Ovary (tissue), 7 donors: ENCODE measurements at regions not wholly inside any gene's neighbourhood (a gene's known extent, or its start where the extent isn't known, plus 50 kb on each side); places are given as distances from the start of the nearest gene placed in this dataset.

Experiments used
- DNase-seq, 5 donors: peaks; one replicate each; pipeline ENCODE4 v3.0.0-alpha.2; 2019 to 2020
- H3K27ac ChIP-seq, 2 donors: fragments of 200-600 bp; one replicate each; pipeline versions ENCODE4 v1.5.1 to v1.8.0; 2019 to 2022
- H3K27me3 ChIP-seq: fragments of 200-600 bp; one replicate; pipeline ENCODE4 v1.8.0; 2022
- H3K36me3 ChIP-seq: fragments of 200-600 bp; sonication (generic); one replicate; pipeline ENCODE4 v1.5.1; 2019
- H3K4me1 ChIP-seq: one replicate; pipeline ENCODE4 v1.8.1; 2013; ENCODE audit warnings: mild to moderate bottlenecking, moderate library complexity; ENCODE audit not compliant: insufficient read depth
- H3K4me3 ChIP-seq: fragments of 200-600 bp; sonication (generic); one replicate; pipeline ENCODE4 v1.5.1; 2017
- H3K9me3 ChIP-seq, 2 donors: fragments of 200-600 bp in 1 of 2; sonication (generic) in 1 of 2; one replicate each; pipeline versions ENCODE4 v1.5.1 to v1.8.1; 2013 to 2019; ENCODE audit warnings: mild to moderate bottlenecking in 1 of 2, moderate library complexity in 1 of 2
- EP300 ChIP-seq: sonication (generic); formaldehyde crosslinking; IDR thresholded peaks from one replicate; pipeline ENCODE4 v1.6.1; 2017; ENCODE audit warnings: antibody characterized with exemption
- POLR2A ChIP-seq: fragments of 450-650 bp; IDR thresholded peaks from one replicate; pipeline ENCODE4 v1.6.1; 2017; ENCODE audit warnings: antibody characterized with exemption, mild to moderate bottlenecking, moderate library complexity
- WGBS, 3 donors: extraction: QIAGEN DNeasy Blood & Tissue Kit in 1 of 3; methylation state at CpG; one replicate each; pipeline versions ENCODE4 v1.1.5 to v1.1.7; 2013 to 2017; 5-methylcytosine and 5-hydroxymethylcytosine counted together
- intact Hi-C, 4 donors: fragments of 100-400 bp; cut with DNase I; formaldehyde crosslinking; loops; one replicate each; pipeline versions ENCODE4 v1.11.0 to v1.15.1; 2022 to 2023
- TF ChIP-seq, protein P1 (sequence below), 3 donors: fragments of 450-650 bp in 2 of 3; fragments of 200-600 bp in 1 of 3; IDR thresholded peaks; one replicate each; pipeline versions ENCODE4 v1.5.1 to v1.8.0; 2016 to 2022; ENCODE audit warnings: antibody characterized with exemption in 3 of 3, mild to moderate bottlenecking in 1 of 3
- donor health status: DM: no; HTN: no; CAD: no; lungs with moderate emphysema.
- donor health status: DM: no; HTN: no; CAD: no.
- donor health status: Bipolar disorder and iron deficiency.
- donor health status: DM: no; HTN: no; CAD: no.
- donor health status: DM: yes; HTN: yes; CAD: no.

DNA sequence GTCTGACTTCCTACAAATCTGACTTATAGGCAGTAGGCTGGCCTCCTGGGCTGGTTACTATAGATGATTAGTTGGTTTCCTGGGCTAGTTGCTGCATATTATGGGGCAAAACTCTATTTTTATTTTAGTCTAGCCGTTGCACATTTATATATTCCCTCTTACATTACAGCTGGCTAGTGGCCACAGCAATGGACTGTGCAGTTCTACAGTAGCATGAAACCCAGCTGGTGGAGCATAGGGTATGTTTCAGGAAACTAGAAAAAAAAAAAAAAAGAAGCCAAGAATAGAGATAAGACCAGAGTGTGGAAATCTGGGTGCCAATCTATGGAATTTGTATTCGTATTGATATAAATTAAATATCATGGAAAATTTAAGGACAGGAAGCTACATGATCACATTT, 304.4 kb upstream of the NBEA start:
- no peak for TF ChIP-seq EP300
- H3K9me3 ChIP-seq = no peaks in the 10 kb centered on the region
- H3K27ac ChIP-seq = no peak overlapping the region
- intact Hi-C loops = no loop called here
- H3K27me3 ChIP-seq = no peaks in the 10 kb centered on the region
- 79 to 86% (median 82%) methylated on average over 2 of the region's 2 CpGs for WGBS, 3 donors
- H3K36me3 ChIP-seq = no peaks in the 10 kb centered on the region
- no peak overlapping the region for H3K4me3 ChIP-seq
- H3K4me1 ChIP-seq = no peaks in the 10 kb centered on the region
- no peak for DNase-seq

DNA sequence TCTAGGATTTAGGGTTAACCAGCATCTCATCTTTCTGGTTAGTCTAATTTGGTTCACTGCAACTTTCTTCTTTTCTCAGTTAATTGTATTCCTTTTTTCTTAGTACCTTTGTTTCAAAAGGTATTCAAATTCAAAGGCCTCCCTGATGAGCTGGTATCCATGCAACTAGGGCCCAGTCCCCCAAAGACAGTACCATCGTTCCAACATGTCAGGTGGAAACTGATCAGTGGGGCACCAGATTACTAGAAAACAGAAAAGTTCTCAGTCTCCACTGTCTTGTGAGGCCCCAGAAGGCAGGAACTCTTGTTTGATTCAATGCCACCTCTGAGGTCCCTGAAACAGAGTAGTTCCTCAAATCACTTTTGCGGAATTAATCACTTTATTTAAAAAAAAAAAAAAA, 303.2 kb upstream of the NBEA start:
- H3K4me1 ChIP-seq = no peaks in the 10 kb centered on the region
- H3K27ac ChIP-seq = no peak overlapping the region
- TF ChIP-seq, protein P1, sequence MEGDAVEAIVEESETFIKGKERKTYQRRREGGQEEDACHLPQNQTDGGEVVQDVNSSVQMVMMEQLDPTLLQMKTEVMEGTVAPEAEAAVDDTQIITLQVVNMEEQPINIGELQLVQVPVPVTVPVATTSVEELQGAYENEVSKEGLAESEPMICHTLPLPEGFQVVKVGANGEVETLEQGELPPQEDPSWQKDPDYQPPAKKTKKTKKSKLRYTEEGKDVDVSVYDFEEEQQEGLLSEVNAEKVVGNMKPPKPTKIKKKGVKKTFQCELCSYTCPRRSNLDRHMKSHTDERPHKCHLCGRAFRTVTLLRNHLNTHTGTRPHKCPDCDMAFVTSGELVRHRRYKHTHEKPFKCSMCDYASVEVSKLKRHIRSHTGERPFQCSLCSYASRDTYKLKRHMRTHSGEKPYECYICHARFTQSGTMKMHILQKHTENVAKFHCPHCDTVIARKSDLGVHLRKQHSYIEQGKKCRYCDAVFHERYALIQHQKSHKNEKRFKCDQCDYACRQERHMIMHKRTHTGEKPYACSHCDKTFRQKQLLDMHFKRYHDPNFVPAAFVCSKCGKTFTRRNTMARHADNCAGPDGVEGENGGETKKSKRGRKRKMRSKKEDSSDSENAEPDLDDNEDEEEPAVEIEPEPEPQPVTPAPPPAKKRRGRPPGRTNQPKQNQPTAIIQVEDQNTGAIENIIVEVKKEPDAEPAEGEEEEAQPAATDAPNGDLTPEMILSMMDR (IDR thresholded peaks at IDR 0.05) = no peak
- no peak for TF ChIP-seq POLR2A
- no peak for TF ChIP-seq EP300
- WGBS, 3 donors = 94 to 95% (median 95%) methylated on average over 2 of the region's 2 CpGs
- no peaks in the 10 kb centered on the region for H3K27me3 ChIP-seq
- intact Hi-C loops = no loop called here
- H3K4me3 ChIP-seq = no peak overlapping the region
- H3K36me3 ChIP-seq = no peaks in the 10 kb centered on the region
- no peak for DNase-seq
- no peaks in the 10 kb centered on the region for H3K9me3 ChIP-seq

DNA sequence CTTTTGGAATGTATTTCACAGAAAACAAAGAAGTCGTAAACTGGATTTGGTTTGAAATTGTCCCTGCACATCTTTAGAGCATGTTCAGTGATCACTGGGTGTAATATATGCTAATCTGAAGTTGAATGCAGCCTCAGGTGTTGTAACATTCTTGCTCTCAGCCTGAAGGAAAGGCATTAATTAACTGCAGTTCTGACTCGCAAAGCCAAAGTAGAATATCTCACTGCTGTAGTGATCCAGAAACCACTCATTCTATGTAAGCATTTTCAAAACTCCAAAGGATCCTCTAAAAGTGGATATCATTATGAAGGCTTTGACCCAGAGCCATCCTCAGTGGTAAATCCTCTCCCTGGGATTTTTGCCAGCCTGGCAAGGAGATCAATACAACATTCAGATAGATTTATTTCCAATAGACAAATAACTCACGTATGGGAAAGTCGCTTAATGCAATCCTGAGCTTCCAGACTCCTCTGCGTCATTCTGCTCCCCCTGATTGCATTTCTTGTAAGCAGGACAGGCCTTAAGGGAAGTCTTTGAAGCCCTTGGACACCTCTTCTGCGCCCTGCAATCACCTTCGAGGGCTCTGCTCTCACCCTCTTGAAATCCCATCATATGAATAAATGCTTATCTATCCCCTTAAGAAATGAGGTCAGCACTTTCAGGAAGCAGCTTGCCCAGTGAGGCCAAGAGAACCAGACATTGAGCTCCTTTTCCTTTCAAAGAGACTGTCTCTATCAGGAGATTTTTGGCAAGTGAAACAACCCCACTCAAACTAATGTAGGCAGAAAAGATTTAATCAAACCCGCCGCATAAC, 301.7 kb upstream of the NBEA start:
- intact Hi-C loops = no loop called here

DNA sequence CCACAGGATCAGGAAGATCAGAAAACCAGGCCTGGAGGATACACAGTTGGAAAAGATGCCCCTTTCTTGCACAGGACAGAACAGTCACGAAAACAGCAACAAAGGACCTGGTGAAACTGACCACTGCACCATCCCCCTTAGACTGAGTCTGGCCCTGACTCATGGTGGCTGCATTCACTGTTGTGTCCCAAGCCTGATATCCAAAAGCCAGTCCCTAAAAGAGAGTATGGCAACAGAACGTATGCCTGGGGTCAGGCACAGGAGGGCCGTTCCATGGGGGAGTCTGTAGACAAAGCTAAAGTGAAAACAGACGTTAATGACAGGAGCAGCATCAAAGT, 301.1 kb upstream of the NBEA start:
- no peak for DNase-seq
- H3K27ac ChIP-seq = no peak overlapping the region
- no peaks in the 10 kb centered on the region for H3K9me3 ChIP-seq
- TF ChIP-seq, protein P1 (IDR thresholded peaks at IDR 0.05) = no peak
- TF ChIP-seq EP300 (no peak), POLR2A (no peak)
- no peak overlapping the region for H3K4me3 ChIP-seq
- intact Hi-C loops = no loop called here
- 76 to 79% (median 76%) methylated on average over 4 of the region's 4 CpGs for WGBS, 3 donors
- no peaks in the 10 kb centered on the region for H3K27me3 ChIP-seq
- no peaks in the 10 kb centered on the region for H3K4me1 ChIP-seq
- H3K36me3 ChIP-seq = no peaks in the 10 kb centered on the region

More for the DNA sequence above, 301.7 kb upstream of the NBEA start:
- TF ChIP-seq POLR2A = no peak
- 76 to 86% (median 77%) methylated on average over 9 of the region's 9 CpGs for WGBS, 3 donors
- H3K4me3 ChIP-seq = no peak overlapping the region
- DNase-seq = no peak
- H3K4me1 ChIP-seq = no peaks in the 10 kb centered on the region
- no peaks in the 10 kb centered on the region for H3K9me3 ChIP-seq
- H3K27ac ChIP-seq = no peak overlapping the region
- H3K36me3 ChIP-seq = no peaks in the 10 kb centered on the region
- H3K27me3 ChIP-seq = no peaks in the 10 kb centered on the region

DNA sequence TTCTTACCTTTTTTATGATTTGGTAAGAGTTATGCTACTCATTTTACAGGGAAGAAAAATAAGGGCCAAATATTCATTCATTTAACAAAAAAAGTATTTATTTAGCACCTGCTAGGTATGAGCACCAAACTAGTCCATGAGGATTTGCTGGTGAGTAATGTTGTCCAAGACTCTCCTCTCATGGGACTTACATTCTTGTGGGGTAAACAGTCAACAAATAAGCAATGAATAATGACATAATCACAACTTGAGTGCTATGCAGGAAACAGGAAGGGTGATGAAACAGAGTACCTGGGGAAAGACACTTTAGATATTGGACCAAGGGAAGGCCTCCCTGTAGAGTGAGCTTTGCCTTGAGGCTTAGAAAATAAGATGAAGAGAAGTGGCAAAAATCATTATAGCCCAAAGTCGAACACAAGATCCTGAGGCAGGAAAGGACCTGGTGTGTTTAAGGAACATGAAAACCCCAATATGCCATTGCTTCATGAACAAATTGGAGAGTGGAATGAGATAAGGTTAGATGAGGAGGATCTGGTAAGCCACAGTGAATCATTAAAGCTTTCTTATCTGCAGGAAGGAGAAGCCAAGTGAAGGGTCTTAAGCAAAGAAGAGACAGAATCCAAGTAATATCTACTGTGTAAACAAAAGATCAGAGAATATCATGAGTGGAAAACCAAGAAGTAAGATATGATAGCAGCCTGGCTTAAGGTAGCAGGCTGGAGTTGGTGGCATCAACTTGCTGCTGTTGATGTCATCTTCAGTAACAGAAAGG, 294.5 kb upstream of the NBEA start:
- Histone ChIP-seq H3K27me3 (no peaks in the 10 kb centered on the region), H3K4me3 (no peak overlapping the region), H3K9me3 (no peaks in the 10 kb centered on the region), H3K27ac (no peak overlapping the region), H3K4me1 (no peaks in the 10 kb centered on the region), H3K36me3 (no peaks in the 10 kb centered on the region)
- DNase-seq = no peak
- intact Hi-C loops = no loop called here
- WGBS, 3 donors = 87 to 97% (median 90%) methylated on average over 1 of the region's 1 CpG
- TF ChIP-seq, protein P1 (IDR thresholded peaks at IDR 0.05) = no peak
- no peak for TF ChIP-seq EP300
- TF ChIP-seq POLR2A = no peak
